Stimulated activated CD8-positive, alpha-beta memory T cell treated with anti-CD3 and anti-CD28 coated beads, Interleukin-7, amount 100 ng/mL, for 48 hours (primary cell): ENCODE measurements at regions not wholly inside any gene's neighbourhood (a gene's known extent, or its start where the extent isn't known, plus 50 kb on each side); places are given as distances from the start of the nearest gene placed in this dataset.

Source experiments
- DNase-seq, 2 donors: peaks; one replicate each; pipeline ENCODE4 v3.0.0-alpha.2; 2020; ENCODE audit warnings: low read depth in 1 of 2; ENCODE audit errors: extremely low read depth in 1 of 2

DNA sequence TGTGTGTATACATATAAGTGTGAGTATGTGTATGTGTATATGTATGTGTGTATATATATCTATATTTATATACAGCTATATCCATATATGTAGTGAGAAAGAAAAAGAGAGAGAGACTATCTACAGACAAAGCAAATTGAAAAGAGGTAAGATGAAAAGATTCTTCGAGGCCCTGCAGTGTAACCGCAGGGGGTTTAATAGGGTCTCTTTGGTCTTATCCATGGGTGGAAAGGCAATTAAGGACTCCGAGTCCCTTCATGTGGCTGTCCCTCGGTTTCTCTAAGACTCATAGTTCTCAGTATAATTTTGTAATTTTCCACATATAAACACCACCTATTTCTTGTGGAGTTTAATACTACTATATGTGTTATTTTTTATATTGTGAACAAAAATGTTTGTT, 50.6 kb upstream of the JAZF1 start:
- DNase-seq = no peak

GRCh38 chr7:28236560-28236959, 56.0 kb upstream of the JAZF1 start:
- DNase-seq = no peak

DNA sequence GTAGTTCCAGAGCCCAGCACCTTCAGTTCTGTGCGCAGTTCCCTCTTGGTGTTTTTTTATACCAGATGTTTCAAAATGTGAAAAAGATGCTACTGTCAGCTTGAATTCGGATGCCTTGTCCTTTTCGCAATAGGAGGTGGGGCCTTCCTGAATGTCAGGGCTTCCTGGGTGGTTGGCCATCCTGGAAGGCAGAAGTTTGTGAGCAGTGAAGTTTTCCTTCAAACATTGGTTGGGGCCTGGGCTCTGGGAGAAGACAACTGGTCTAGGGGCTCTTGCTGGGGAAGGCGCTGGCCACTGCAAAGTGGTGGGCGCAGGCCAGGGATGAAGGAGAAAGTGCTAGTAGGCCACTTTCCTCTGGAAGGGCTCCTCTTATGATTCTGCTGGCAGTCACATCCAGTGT, 56.8 kb upstream of the JAZF1 start:
- no peak for DNase-seq

DNA sequence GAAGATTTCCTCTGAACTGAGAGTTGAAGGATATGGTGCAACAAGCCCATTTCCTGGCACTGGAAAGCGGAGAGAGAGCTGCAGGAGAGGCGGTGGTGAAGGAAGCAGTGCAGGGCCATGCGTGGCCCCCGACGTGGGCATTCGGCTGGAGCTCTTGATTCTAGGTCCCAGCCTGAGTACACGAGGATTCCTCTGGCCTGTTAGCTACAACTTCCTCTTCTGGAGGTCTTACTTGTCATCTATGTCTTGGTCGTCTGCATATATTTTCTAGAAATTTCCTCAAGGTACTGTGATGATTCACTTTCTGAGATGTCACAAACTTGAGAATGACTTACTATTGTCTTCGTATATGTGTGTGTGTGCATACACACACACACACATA, 59.2 kb upstream of the JAZF1 start:
- no peak for DNase-seq

GRCh38 chr7:28240481-28240880, 59.9 kb upstream of the JAZF1 start:
- DNase-seq = no peak

DNA sequence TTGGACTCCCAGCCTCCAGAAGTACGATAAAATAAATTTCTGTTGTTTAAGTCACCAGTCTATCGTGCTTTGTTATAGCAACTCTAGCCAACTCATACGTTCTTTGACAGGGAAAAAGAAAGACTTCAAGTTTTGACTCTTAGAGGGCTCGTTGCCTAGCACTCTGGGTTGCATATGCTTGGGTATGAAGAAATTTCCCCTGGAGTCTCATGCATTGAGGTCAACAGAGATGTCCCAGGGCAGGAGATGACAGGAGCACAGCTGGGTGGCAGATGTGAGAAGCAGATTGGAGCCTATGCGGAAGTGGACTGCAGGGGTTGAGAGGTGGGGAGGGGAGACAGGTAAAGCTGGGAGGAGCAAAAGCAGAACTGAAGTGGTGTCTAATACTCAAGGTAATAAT, 63.3 kb upstream of the JAZF1 start:
- DNase-seq = no peak

- no peak for DNase-seq
Observed at GRCh38 chr7:28245123-28245878, 64.7 kb upstream of the JAZF1 start.

- no peak for DNase-seq
Observed at GRCh38 chr7:28246921-28247461, 66.4 kb upstream of the JAZF1 start.

DNA sequence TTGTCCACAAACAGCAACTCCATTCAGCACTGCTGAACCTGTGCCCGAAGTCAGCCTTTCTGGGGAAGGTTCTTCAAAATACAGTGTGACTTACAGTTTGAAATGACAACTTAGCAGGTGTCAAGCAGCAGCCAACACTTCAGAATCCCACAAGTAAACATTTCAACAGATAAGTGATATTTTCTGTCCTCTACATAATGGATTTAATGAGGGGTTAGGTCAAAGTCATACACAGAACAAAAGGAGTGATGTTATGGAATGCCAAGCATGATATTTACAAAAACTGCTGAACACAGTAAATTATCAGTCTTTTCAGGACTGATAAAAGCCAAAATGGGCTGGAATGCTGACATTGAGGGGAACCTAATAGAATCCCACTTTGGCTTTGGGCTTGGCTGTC, 77.6 kb upstream of the JAZF1 start:
- DNase-seq = no peak

- no peak for DNase-seq
Observed at GRCh38 chr7:28260969-28261368, 80.4 kb upstream of the JAZF1 start.

DNA sequence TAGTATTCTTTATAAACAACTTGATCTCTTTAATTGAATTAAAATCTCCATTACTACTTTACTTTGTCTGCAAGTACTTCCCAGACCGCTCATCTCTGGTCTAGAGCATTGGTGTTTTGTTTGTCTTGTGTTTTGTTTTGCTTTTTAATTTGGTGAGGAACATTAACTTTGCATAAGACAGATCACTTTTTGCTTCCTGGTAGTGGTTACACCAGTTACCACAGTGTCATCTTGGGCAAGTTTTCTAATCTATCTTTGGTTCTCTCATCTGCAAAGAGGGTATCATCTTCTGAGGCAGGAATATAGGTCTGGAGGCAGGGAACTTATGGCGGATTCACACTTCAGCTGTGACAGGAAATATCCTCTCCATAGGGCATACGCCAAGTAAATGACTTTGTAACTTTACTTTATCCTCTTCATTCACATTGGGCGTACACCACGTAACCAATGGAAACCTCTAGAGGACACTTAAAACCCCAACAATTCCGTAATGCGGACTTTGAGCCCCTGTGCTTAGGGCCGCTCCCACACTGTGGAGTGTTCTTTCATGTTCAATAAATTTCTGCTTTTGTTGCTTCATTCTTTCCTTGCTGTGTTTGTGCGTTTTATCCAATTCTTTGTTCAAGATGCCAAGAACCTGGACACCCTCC, 83.2 kb upstream of the JAZF1 start:
- no peak for DNase-seq

GRCh38 chr7:28266402-28266801, 85.8 kb upstream of the JAZF1 start:
- no peak for DNase-seq

- no peak for DNase-seq
Observed at GRCh38 chr7:28267012-28267411, 86.4 kb upstream of the JAZF1 start.

- DNase-seq = no peak
Observed at GRCh38 chr7:28269700-28270361, 89.2 kb upstream of the JAZF1 start.

DNA sequence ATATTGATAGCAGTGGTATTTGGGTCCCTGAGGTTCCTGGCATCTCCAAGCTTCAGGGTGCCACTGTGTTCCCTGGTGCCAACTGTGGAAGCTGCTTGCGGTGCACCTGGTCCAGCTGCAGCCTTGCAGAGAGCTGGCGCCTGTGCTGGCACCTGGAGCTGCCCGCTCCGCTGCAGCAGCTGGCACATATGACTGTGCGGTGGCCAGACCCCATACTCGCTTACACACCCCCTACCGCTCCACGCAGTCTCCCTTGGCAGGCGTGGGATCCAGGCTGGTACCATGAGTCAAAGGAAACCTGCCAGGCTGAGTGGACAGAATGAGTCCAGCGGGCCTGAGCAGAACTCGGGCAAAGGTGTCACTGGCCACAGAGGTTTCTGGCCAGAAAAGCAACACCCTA, 89.9 kb upstream of the JAZF1 start:
- no peak for DNase-seq

- DNase-seq = no peak
Observed at GRCh38 chr7:28272461-28272877, 91.9 kb upstream of the JAZF1 start.

GRCh38 chr7:28276298-28276697, 95.7 kb upstream of the JAZF1 start:
- DNase-seq = no peak

GRCh38 chr7:28277364-28277763, 96.8 kb upstream of the JAZF1 start:
- no peak for DNase-seq

GRCh38 chr7:28277958-28278357, 97.4 kb upstream of the JAZF1 start:
- DNase-seq = no peak

GRCh38 chr7:28280516-28280915, 99.9 kb upstream of the JAZF1 start:
- DNase-seq = no peak

DNA sequence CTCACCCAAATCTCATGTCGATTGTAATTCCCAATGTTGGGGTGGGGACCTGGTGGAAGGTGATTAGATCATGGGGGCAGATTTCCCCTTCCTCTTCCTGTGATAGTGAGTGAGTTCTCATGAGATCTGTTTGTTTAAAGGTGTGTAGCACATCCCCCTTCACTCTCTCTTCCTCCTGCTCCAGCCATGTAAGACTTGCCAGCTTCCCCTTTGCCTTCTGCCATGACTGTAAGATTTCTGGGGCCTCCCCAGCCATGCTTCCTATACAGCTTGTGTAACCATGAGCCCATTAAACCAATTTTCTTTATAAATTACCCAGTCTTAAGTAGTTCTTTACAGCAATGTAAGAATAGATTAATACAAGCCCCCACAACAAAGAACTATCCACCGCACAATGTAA, 109.9 kb upstream of the JAZF1 start:
- no peak for DNase-seq

DNA sequence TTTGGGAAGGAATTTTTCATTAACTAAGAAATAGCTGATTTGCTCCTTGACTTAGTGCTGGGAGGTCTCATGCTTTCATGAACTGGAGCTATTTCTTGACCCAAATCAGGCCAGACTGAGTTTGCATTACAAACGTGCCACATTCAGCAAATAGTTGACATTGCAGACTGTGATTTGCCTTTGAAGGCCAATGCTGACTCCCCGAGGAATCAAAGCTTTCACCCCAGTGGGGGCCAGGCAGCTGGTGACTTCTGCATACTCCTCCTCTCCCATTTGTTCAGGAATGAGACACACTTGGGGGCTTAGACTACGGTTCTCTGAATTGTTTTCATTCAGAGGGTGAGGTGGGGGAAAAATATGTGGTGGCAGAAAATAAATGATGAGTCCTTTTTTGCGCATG, 111.0 kb upstream of the JAZF1 start:
- no peak for DNase-seq
